Activated CD4-positive, alpha-beta T cell treated with anti-CD3 and anti-CD28 coated beads, Interleukin-2, amount 10 ng/mL, durations not matched to agents 7 days and 5 days (primary cell): ENCODE measurements at regions not wholly inside any gene's neighbourhood (a gene's known extent, or its start where the extent isn't known, plus 50 kb on each side); places are given as distances from the start of the nearest gene placed in this dataset.

Source experiments
- CTCF ChIA-PET: fragments of 350-600 bp; sonication (Branson Sonifier 250); formaldehyde crosslinking; loops from one replicate; lab custom pipeline; 2021; ENCODE audit warnings: antibody characterized with exemption; lab: Charles Lee
- POLR2A ChIA-PET: fragments of 350-600 bp; sonication (Branson Sonifier 250); formaldehyde crosslinking; loops from one replicate; lab custom pipeline; 2021; ENCODE audit warnings: antibody characterized with exemption; lab: Charles Lee
- DNase-seq: peaks from one replicate; pipeline ENCODE4 v3.0.0-alpha.2; 2020
- H3K27ac Mint-ChIP-seq: one replicate; pipeline ENCODE4 v1.8.0; 2021; ENCODE audit warnings: mild to moderate bottlenecking, moderate library complexity, mixed read lengths
- H3K27me3 Mint-ChIP-seq: one replicate; pipeline ENCODE4 v1.8.0; 2021; ENCODE audit warnings: mixed read lengths
- H3K36me3 Mint-ChIP-seq: one replicate; pipeline ENCODE4 v1.8.0; 2021; ENCODE audit warnings: low read depth, mixed read lengths
- H3K4me1 Mint-ChIP-seq: one replicate; pipeline ENCODE4 v1.8.0; 2021; ENCODE audit warnings: mixed read lengths
- H3K4me3 Mint-ChIP-seq: one replicate; pipeline ENCODE4 v1.8.0; 2021; ENCODE audit warnings: mild to moderate bottlenecking, moderate library complexity, mixed read lengths
- H3K9me3 Mint-ChIP-seq: one replicate; pipeline ENCODE4 v1.8.0; 2021; ENCODE audit warnings: mixed read lengths

- no peak overlapping the region for H3K4me3 Mint-ChIP-seq
- CTCF ChIA-PET = no interaction called here
- no peak for DNase-seq
- H3K9me3 Mint-ChIP-seq = peaks cover 18% of the 10 kb centered on the region
- H3K27me3 Mint-ChIP-seq = no peaks in the 10 kb centered on the region
- H3K4me1 Mint-ChIP-seq = no peaks in the 10 kb centered on the region
- no peaks in the 10 kb centered on the region for H3K36me3 Mint-ChIP-seq
- POLR2A ChIA-PET = no interaction called here
- no peak overlapping the region for H3K27ac Mint-ChIP-seq
These were observed 68.5 kb upstream of the PRR20G start for GRCh38 chr3:127356381-127356780.

GRCh38 chr3:127354761-127355160 lies 66.9 kb upstream of the PRR20G start:
- CTCF ChIA-PET = no interaction called here
- Mint-ChIP-seq H3K4me3 (no peak overlapping the region), H3K36me3 (no peaks in the 10 kb centered on the region), H3K27me3 (no peaks in the 10 kb centered on the region), H3K4me1 (no peaks in the 10 kb centered on the region), H3K9me3 (peaks cover 18% of the 10 kb centered on the region), H3K27ac (no peak overlapping the region)
- POLR2A ChIA-PET = no interaction called here
- DNase-seq = no peak

- ChIA-PET POLR2A (interaction anchor here (0.6 kb wide), 1 partner anchor 1229 kb away, joined by 4 read pairs; no protein-coding TSS in a partner anchor), CTCF (no interaction called here)
- H3K4me3 Mint-ChIP-seq = no peak overlapping the region
- H3K27ac Mint-ChIP-seq = no peak overlapping the region
- no peaks in the 10 kb centered on the region for H3K4me1 Mint-ChIP-seq
- no peak for DNase-seq
- H3K27me3 Mint-ChIP-seq = no peaks in the 10 kb centered on the region
- H3K36me3 Mint-ChIP-seq = no peaks in the 10 kb centered on the region
- H3K9me3 Mint-ChIP-seq = peaks cover 13% of the 10 kb centered on the region
These were observed 64.8 kb upstream of the PRR20G start for GRCh38 chr3:127352612-127353011.

- Mint-ChIP-seq H3K36me3 (no peaks in the 10 kb centered on the region), H3K9me3 (peaks cover 6% of the 10 kb centered on the region), H3K27me3 (peaks cover under 1% of the 10 kb centered on the region), H3K4me1 (no peaks in the 10 kb centered on the region), H3K4me3 (no peak overlapping the region), H3K27ac (no peak overlapping the region)
- ChIA-PET POLR2A (interaction anchor here (0.6 kb wide), 1 partner anchor 1228 kb away, joined by 4 read pairs; no protein-coding TSS in a partner anchor), CTCF (no interaction called here)
- DNase-seq = no peak
These were observed 64.0 kb upstream of the PRR20G start for GRCh38 chr3:127351775-127352350.

- DNase-seq = no peak
- H3K36me3 Mint-ChIP-seq = no peaks in the 10 kb centered on the region
These were observed 63.5 kb upstream of the PRR20G start for GRCh38 chr3:127351321-127351720.

GRCh38 chr3:127350172-127351050 lies 62.6 kb upstream of the PRR20G start:
- H3K27me3 Mint-ChIP-seq = peaks cover 2% of the 10 kb centered on the region
- H3K4me1 Mint-ChIP-seq = no peaks in the 10 kb centered on the region
- no peaks in the 10 kb centered on the region for H3K9me3 Mint-ChIP-seq
- DNase-seq = no peak
- CTCF ChIA-PET = no interaction called here
- H3K27ac Mint-ChIP-seq = no peak overlapping the region
- no peak overlapping the region for H3K4me3 Mint-ChIP-seq
- no peaks in the 10 kb centered on the region for H3K36me3 Mint-ChIP-seq
- POLR2A ChIA-PET = no interaction called here

More at GRCh38 chr3:127351321-127351720, 63.5 kb upstream of the PRR20G start:
- H3K27me3 Mint-ChIP-seq = peaks cover 2% of the 10 kb centered on the region
- H3K9me3 Mint-ChIP-seq = peaks cover 5% of the 10 kb centered on the region
- POLR2A ChIA-PET = no interaction called here
- no peak overlapping the region for H3K27ac Mint-ChIP-seq
- CTCF ChIA-PET = no interaction called here
- H3K4me1 Mint-ChIP-seq = no peaks in the 10 kb centered on the region
- no peak overlapping the region for H3K4me3 Mint-ChIP-seq

- Mint-ChIP-seq H3K36me3 (no peaks in the 10 kb centered on the region), H3K9me3 (no peaks in the 10 kb centered on the region), H3K4me3 (no peak overlapping the region), H3K27ac (no peak overlapping the region), H3K27me3 (peaks cover 2% of the 10 kb centered on the region), H3K4me1 (no peaks in the 10 kb centered on the region)
- POLR2A ChIA-PET = no interaction called here
- DNase-seq = no peak
- CTCF ChIA-PET = no interaction called here
These were observed 61.8 kb upstream of the PRR20G start for GRCh38 chr3:127349501-127350171.

GRCh38 chr3:127342735-127343134 lies 54.9 kb upstream of the PRR20G start:
- Mint-ChIP-seq H3K36me3 (no peaks in the 10 kb centered on the region), H3K9me3 (peaks cover 8% of the 10 kb centered on the region), H3K27ac (no peak overlapping the region), H3K27me3 (peaks cover 13% of the 10 kb centered on the region), H3K4me1 (no peaks in the 10 kb centered on the region), H3K4me3 (no peak overlapping the region)
- CTCF ChIA-PET = no interaction called here
- POLR2A ChIA-PET = no interaction called here
- DNase-seq = no peak

GRCh38 chr3:127339928-127340861 lies 52.3 kb upstream of the PRR20G start:
- Mint-ChIP-seq H3K4me3 (no peak overlapping the region), H3K9me3 (peaks cover 8% of the 10 kb centered on the region), H3K27me3 (peaks cover 13% of the 10 kb centered on the region), H3K4me1 (no peaks in the 10 kb centered on the region), H3K36me3 (no peaks in the 10 kb centered on the region), H3K27ac (no peak overlapping the region)
- CTCF ChIA-PET = no interaction called here
- POLR2A ChIA-PET = no interaction called here
- DNase-seq = no peak

- ChIA-PET POLR2A (no interaction called here), CTCF (no interaction called here)
- Mint-ChIP-seq H3K27me3 (peaks cover 15% of the 10 kb centered on the region), H3K4me3 (no peak overlapping the region), H3K9me3 (peaks cover 8% of the 10 kb centered on the region), H3K27ac (no peak overlapping the region), H3K4me1 (no peaks in the 10 kb centered on the region), H3K36me3 (no peaks in the 10 kb centered on the region)
- no peak for DNase-seq
These were observed 51.2 kb upstream of the PRR20G start for GRCh38 chr3:127339016-127339415.

GRCh38 chr3:127337911-127338531 lies 50.2 kb upstream of the PRR20G start:
- H3K9me3 Mint-ChIP-seq = peaks cover 8% of the 10 kb centered on the region
- H3K27ac Mint-ChIP-seq = no peak overlapping the region
- DNase-seq = no peak
- no peaks in the 10 kb centered on the region for H3K36me3 Mint-ChIP-seq
- ChIA-PET CTCF (no interaction called here), POLR2A (no interaction called here)
- H3K4me1 Mint-ChIP-seq = no peaks in the 10 kb centered on the region
- no peak overlapping the region for H3K4me3 Mint-ChIP-seq
- peaks cover 15% of the 10 kb centered on the region for H3K27me3 Mint-ChIP-seq
